SK-N-SH treated with all-trans-retinoic acid at 6 μM for 48 hours (cell line): ENCODE measurements at regions not wholly inside any gene's neighbourhood (a gene's known extent, or its start where the extent isn't known, plus 50 kb on each side); places are given as distances from the start of the nearest gene placed in this dataset.

ENCODE experiments used
- ATAC-seq: fragments of 200-7000 bp; cut with Tn5 transposase; 3 replicates; pipeline ENCODE4 v1.9.1; 2020; ENCODE audit warnings: mild to moderate bottlenecking, moderate library complexity
- ARNTL ChIP-seq: fragments of 450-650 bp; formaldehyde crosslinking; IDR thresholded peaks from 2 replicates; pipeline ENCODE4 v1.5.0; 2020; ENCODE audit warnings: low read depth, mild to moderate bottlenecking, moderate library complexity, borderline replicate concordance
- BACH2 ChIP-seq: fragments of 250-450 bp; sonication (Bioruptor Pico); IDR thresholded peaks from 2 replicates; pipeline ENCODE4 v1.9.0; 2021; ENCODE audit warnings: mild to moderate bottlenecking, borderline replicate concordance
- CREB5 ChIP-seq: fragments of 250-450 bp; sonication (Bioruptor Pico); IDR thresholded peaks from 2 replicates; pipeline ENCODE4 v1.5.1; 2020; ENCODE audit warnings: low read depth, mild to moderate bottlenecking, moderate library complexity
- CSDC2 ChIP-seq: fragments of 250-450 bp; sonication (Bioruptor Pico); IDR thresholded peaks from 2 replicates; pipeline ENCODE4 v1.5.0; 2020; ENCODE audit warnings: mild to moderate bottlenecking, moderate library complexity
- CSRNP3 ChIP-seq: fragments of 250-450 bp; sonication (Bioruptor Pico); IDR thresholded peaks from 2 replicates; pipeline ENCODE4 v1.5.1; 2021; ENCODE audit warnings: mild to moderate bottlenecking, moderate library complexity
- ESRRG ChIP-seq: fragments of 250-450 bp; sonication (Bioruptor Pico); IDR thresholded peaks from 2 replicates; pipeline ENCODE4 v1.6.1; 2021; ENCODE audit warnings: mild to moderate bottlenecking
- GLIS3 ChIP-seq: fragments of 250-450 bp; sonication (Bioruptor Pico); IDR thresholded peaks from 2 replicates; pipeline ENCODE4 v1.5.0; 2020; ENCODE audit warnings: mild to moderate bottlenecking, moderate library complexity
- ISL1 ChIP-seq: fragments of 250-450 bp; sonication (Bioruptor Pico); IDR thresholded peaks from 2 replicates; pipeline ENCODE4 v2.1.2; 2022; ENCODE audit warnings: mild to moderate bottlenecking, moderate library complexity
- OSR1 ChIP-seq: fragments of 250-450 bp; sonication (Bioruptor Pico); IDR thresholded peaks from 2 replicates; pipeline ENCODE4 v1.8.0; 2022; ENCODE audit warnings: moderate library complexity, mild to moderate bottlenecking, inconsistent platforms
- POU6F1 ChIP-seq: fragments of 250-450 bp; sonication (Bioruptor Pico); IDR thresholded peaks from 2 replicates; pipeline ENCODE4 v1.8.0; 2021; ENCODE audit warnings: low read depth, mild to moderate bottlenecking, moderate library complexity, borderline replicate concordance
- PPARA ChIP-seq: fragments of 250-450 bp; sonication (Bioruptor Pico); IDR thresholded peaks from 2 replicates; pipeline ENCODE4 v1.5.0; 2020; ENCODE audit warnings: mild to moderate bottlenecking, borderline replicate concordance
- RARB ChIP-seq: fragments of 250-450 bp; sonication (Bioruptor Pico); IDR thresholded peaks from 2 replicates; pipeline ENCODE4 v1.8.0; 2021; ENCODE audit warnings: mild to moderate bottlenecking, moderate library complexity
- SNAI2 ChIP-seq: fragments of 250-450 bp; sonication (Bioruptor Pico); IDR thresholded peaks from 2 replicates; pipeline ENCODE4 v1.5.0; 2020; ENCODE audit warnings: mild to moderate bottlenecking, moderate library complexity
- TCF4 ChIP-seq: fragments of 250-450 bp; sonication (Bioruptor Pico); IDR thresholded peaks from 2 replicates; pipeline ENCODE4 v1.8.0; 2021; ENCODE audit warnings: mild to moderate bottlenecking, moderate library complexity, borderline replicate concordance
- TOX ChIP-seq: fragments of 250-450 bp; sonication (Bioruptor Pico); IDR thresholded peaks from 2 replicates; pipeline ENCODE4 v1.8.0; 2021; ENCODE audit warnings: mild to moderate bottlenecking, moderate library complexity, borderline replicate concordance
- ZFP3 ChIP-seq: fragments of 250-450 bp; sonication (Bioruptor Pico); IDR thresholded peaks from 2 replicates; pipeline ENCODE4 v1.5.0; 2020; ENCODE audit warnings: mild to moderate bottlenecking, moderate library complexity
- ZFP30 ChIP-seq: fragments of 450-650 bp; formaldehyde crosslinking; IDR thresholded peaks from 2 replicates; pipeline ENCODE4 v1.5.0; 2022; ENCODE audit warnings: mild to moderate bottlenecking, moderate library complexity
- ZNF565 ChIP-seq: fragments of 450-650 bp; formaldehyde crosslinking; conservative IDR thresholded peaks from 2 replicates; pipeline ENCODE4 v1.5.0; 2020; ENCODE audit warnings: low read depth, mild to moderate bottlenecking, moderate library complexity
- ZNF70 ChIP-seq: fragments of 450-650 bp; formaldehyde crosslinking; IDR thresholded peaks from 2 replicates; pipeline ENCODE4 v1.5.0; 2020; ENCODE audit warnings: mild to moderate bottlenecking, moderate library complexity
- ZNF8 ChIP-seq: fragments of 450-650 bp; formaldehyde crosslinking; IDR thresholded peaks from 2 replicates; pipeline ENCODE4 v1.5.0; 2020; ENCODE audit warnings: mild to moderate bottlenecking, moderate library complexity
- TF ChIP-seq, protein P1 (sequence below): fragments of 250-450 bp; sonication (Bioruptor Pico); IDR thresholded peaks from 2 replicates; pipeline ENCODE4 v1.8.0; 2020; ENCODE audit warnings: mild to moderate bottlenecking, moderate library complexity, borderline replicate concordance
- TF ChIP-seq, protein P2 (sequence below): fragments of 250-450 bp; sonication (Bioruptor Pico); IDR thresholded peaks from 2 replicates; pipeline ENCODE4 v1.5.0; 2020; ENCODE audit warnings: mild to moderate bottlenecking, moderate library complexity

- TF ChIP-seq POU6F1 (no peak), ESRRG (CRISPR knock-in tag) (no peak), PPARA (CRISPR knock-in tag) (no peak), ZNF70 (CRISPR knock-in tag) (no peak), TOX (CRISPR knock-in tag) (no peak), OSR1 (CRISPR knock-in tag) (no peak), CSRNP3 (CRISPR knock-in tag) (no peak), SNAI2 (no peak), RARB (CRISPR knock-in tag) (no peak), CREB5 (CRISPR knock-in tag) (no peak), ZFP3 (CRISPR knock-in tag) (no peak), ZFP30 (CRISPR knock-in tag) (no peak), ISL1 (CRISPR knock-in tag) (no peak)
- TF ChIP-seq, protein P1, sequence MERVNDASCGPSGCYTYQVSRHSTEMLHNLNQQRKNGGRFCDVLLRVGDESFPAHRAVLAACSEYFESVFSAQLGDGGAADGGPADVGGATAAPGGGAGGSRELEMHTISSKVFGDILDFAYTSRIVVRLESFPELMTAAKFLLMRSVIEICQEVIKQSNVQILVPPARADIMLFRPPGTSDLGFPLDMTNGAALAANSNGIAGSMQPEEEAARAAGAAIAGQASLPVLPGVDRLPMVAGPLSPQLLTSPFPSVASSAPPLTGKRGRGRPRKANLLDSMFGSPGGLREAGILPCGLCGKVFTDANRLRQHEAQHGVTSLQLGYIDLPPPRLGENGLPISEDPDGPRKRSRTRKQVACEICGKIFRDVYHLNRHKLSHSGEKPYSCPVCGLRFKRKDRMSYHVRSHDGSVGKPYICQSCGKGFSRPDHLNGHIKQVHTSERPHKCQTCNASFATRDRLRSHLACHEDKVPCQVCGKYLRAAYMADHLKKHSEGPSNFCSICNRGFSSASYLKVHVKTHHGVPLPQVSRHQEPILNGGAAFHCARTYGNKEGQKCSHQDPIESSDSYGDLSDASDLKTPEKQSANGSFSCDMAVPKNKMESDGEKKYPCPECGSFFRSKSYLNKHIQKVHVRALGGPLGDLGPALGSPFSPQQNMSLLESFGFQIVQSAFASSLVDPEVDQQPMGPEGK (CRISPR knock-in tag) = no peak
- no peak for ATAC-seq
Observed at GRCh38 chr5:171570244-171570825, 150.9 kb downstream of the FGF18 start.

DNA sequence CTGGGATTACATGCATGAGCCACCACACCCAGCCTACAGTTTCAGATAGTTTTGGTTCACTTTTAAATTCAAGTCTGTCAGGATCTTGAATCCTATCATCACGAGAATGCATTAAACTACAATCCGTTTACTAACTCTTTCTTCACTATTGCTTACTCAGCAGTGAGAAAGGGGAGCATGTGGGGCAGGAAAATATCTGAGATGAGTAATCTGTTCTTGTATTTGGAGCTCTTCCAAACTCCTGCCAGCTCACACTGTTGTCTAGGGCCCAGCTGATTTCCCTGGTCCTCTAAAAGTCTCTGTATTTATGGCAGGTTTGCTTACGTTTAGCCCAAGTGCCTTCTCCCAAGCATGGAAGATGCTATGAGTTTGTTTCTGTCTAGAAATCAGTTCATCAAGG is 152.2 kb downstream of the FGF18 start:
- TF ChIP-seq TCF4 (CRISPR knock-in tag) (no peak), CREB5 (CRISPR knock-in tag) (no peak), PPARA (CRISPR knock-in tag) (no peak), OSR1 (CRISPR knock-in tag) (no peak), ARNTL (no peak), TOX (CRISPR knock-in tag) (no peak), GLIS3 (no peak), ZNF565 (CRISPR knock-in tag) (no peak), ZFP30 (CRISPR knock-in tag) (no peak), ZNF8 (CRISPR knock-in tag) (no peak), ZNF70 (CRISPR knock-in tag) (no peak), CSDC2 (CRISPR knock-in tag) (no peak), BACH2 (CRISPR knock-in tag) (no peak), RARB (CRISPR knock-in tag) (no peak), ESRRG (CRISPR knock-in tag) (no peak), ISL1 (CRISPR knock-in tag) (no peak), CSRNP3 (CRISPR knock-in tag) (no peak)
- TF ChIP-seq, protein P2, sequence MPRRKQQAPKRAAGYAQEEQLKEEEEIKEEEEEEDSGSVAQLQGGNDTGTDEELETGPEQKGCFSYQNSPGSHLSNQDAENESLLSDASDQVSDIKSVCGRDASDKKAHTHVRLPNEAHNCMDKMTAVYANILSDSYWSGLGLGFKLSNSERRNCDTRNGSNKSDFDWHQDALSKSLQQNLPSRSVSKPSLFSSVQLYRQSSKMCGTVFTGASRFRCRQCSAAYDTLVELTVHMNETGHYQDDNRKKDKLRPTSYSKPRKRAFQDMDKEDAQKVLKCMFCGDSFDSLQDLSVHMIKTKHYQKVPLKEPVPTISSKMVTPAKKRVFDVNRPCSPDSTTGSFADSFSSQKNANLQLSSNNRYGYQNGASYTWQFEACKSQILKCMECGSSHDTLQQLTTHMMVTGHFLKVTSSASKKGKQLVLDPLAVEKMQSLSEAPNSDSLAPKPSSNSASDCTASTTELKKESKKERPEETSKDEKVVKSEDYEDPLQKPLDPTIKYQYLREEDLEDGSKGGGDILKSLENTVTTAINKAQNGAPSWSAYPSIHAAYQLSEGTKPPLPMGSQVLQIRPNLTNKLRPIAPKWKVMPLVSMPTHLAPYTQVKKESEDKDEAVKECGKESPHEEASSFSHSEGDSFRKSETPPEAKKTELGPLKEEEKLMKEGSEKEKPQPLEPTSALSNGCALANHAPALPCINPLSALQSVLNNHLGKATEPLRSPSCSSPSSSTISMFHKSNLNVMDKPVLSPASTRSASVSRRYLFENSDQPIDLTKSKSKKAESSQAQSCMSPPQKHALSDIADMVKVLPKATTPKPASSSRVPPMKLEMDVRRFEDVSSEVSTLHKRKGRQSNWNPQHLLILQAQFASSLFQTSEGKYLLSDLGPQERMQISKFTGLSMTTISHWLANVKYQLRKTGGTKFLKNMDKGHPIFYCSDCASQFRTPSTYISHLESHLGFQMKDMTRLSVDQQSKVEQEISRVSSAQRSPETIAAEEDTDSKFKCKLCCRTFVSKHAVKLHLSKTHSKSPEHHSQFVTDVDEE (CRISPR knock-in tag) = no peak
- TF ChIP-seq, protein P1 (CRISPR knock-in tag) = no peak
- TF ChIP-seq, all 23 proteins: peak for 0
- peak; percentile 90 for ATAC-seq
